GM23338 (cell line): ENCODE measurements at regions not wholly inside any gene's neighbourhood (a gene's known extent, or its start where the extent isn't known, plus 50 kb on each side); places are given as distances from the start of the nearest gene placed in this dataset.

Source experiments
- ATAC-seq: fragments of 200-7000 bp; cut with Tn5 transposase; 3 replicates; pipeline ENCODE4 v1.9.1; 2020
- DNase-seq: peaks from one replicate; pipeline ENCODE4 v3.0.0-alpha.2; 2015; ENCODE audit warnings: low spot score
- H2AFZ ChIP-seq: fragments of 200-600 bp; sonication (generic); 2 replicates; pipeline ENCODE4 v1.8.0; 2016; ENCODE audit warnings: antibody characterized with exemption, mild to moderate bottlenecking, moderate library complexity
- H3F3A ChIP-seq: fragments of 200-600 bp; sonication (generic); replicated peaks from 2 replicates; pipeline ENCODE4 v1.8.0; 2017; ENCODE audit warnings: antibody characterized with exemption, mixed run types, low read depth
- H3K27ac ChIP-seq: fragments of 200-600 bp; sonication (generic); 2 replicates; pipeline ENCODE4 v1.6.1; 2016; ENCODE audit warnings: low read depth
- H3K27me3 ChIP-seq: fragments of 200-600 bp; sonication (generic); 2 replicates; pipeline ENCODE4 v1.8.0; 2016; ENCODE audit warnings: mild to moderate bottlenecking, mixed run types, moderate library complexity; ENCODE audit not compliant: insufficient read depth
- H3K36me3 ChIP-seq: fragments of 200-600 bp; sonication (generic); 2 replicates; pipeline ENCODE4 v1.8.0; 2016; ENCODE audit warnings: mild to moderate bottlenecking; ENCODE audit not compliant: insufficient read depth
- H3K4me1 ChIP-seq: fragments of 200-600 bp; sonication (generic); 2 replicates; pipeline ENCODE4 v1.8.0; 2016; ENCODE audit warnings: mild to moderate bottlenecking, moderate library complexity; ENCODE audit not compliant: insufficient read depth
- H3K4me2 ChIP-seq: fragments of 200-600 bp; sonication (generic); 2 replicates; pipeline ENCODE4 v1.7.1; 2017; ENCODE audit warnings: mixed run types
- H3K4me3 ChIP-seq: fragments of 200-600 bp; sonication (generic); 2 replicates; pipeline ENCODE4 v1.6.1; 2016; ENCODE audit warnings: mixed run types
- H3K79me2 ChIP-seq: fragments of 200-600 bp; sonication (generic); replicated peaks from 2 replicates; pipeline ENCODE4 v1.8.0; 2017; ENCODE audit warnings: mild to moderate bottlenecking; ENCODE audit not compliant: insufficient read depth
- H3K9me2 ChIP-seq: fragments of 200-600 bp; sonication (generic); 2 replicates; pipeline ENCODE4 v1.8.0; 2017; ENCODE audit not compliant: insufficient read depth
- H4K20me1 ChIP-seq: fragments of 200-600 bp; sonication (generic); replicated peaks from 2 replicates; pipeline ENCODE4 v1.8.0; 2017; ENCODE audit warnings: mild to moderate bottlenecking; ENCODE audit not compliant: insufficient read depth
- H3K27ac Mint-ChIP-seq: 2 replicates; pipeline ENCODE4 v1.8.0; 2020; ENCODE audit warnings: inconsistent platforms, mild to moderate bottlenecking, moderate library complexity, mixed read lengths
- H3K27me3 Mint-ChIP-seq: 3 replicates; pipeline ENCODE4 v1.8.0; 2022; ENCODE audit warnings: low read depth, mild to moderate bottlenecking, moderate library complexity, mixed read lengths, inconsistent platforms; ENCODE audit not compliant: insufficient read depth, poor library complexity
- H3K36me3 Mint-ChIP-seq: 3 replicates; pipeline ENCODE4 v1.8.0; 2021; ENCODE audit warnings: low read depth, mild to moderate bottlenecking, inconsistent platforms, moderate library complexity, mixed read lengths
- H3K4me1 Mint-ChIP-seq: 3 replicates; pipeline ENCODE4 v1.8.0; 2020; ENCODE audit warnings: mild to moderate bottlenecking, inconsistent platforms, mixed read lengths
- H3K4me3 Mint-ChIP-seq: 3 replicates; pipeline ENCODE4 v1.8.0; 2021; ENCODE audit warnings: moderate library complexity, mild to moderate bottlenecking, inconsistent platforms, mixed read lengths
- H3K9me3 Mint-ChIP-seq: 3 replicates; pipeline ENCODE4 v1.8.0; 2020; ENCODE audit warnings: moderate library complexity, mild to moderate bottlenecking, inconsistent platforms, mixed read lengths
- CREB1 ChIP-seq: fragments of 250-450 bp; sonication (Bioruptor Pico); IDR thresholded peaks from 2 replicates; pipeline ENCODE4 v1.5.0; 2020; ENCODE audit warnings: low read depth, mild to moderate bottlenecking, moderate library complexity
- EZH2 ChIP-seq: fragments of 200-600 bp; sonication (generic); IDR thresholded peaks from one replicate; pipeline ENCODE4 v1.8.0; 2017; ENCODE audit warnings: antibody characterized with exemption, mild to moderate bottlenecking, low read depth; ENCODE audit not compliant: unreplicated experiment
- EZH2phosphoT487 ChIP-seq: fragments of 200-600 bp; sonication (generic); IDR thresholded peaks from one replicate; pipeline ENCODE4 v1.8.1; 2018; ENCODE audit warnings: antibody characterized with exemption; ENCODE audit not compliant: unreplicated experiment
- NANOG ChIP-seq: IDR thresholded peaks from 2 replicates; pipeline ENCODE4 v1.6.1; 2016; ENCODE audit warnings: antibody characterized with exemption, borderline replicate concordance
- POLR2AphosphoS5 ChIP-seq: IDR thresholded peaks from 2 replicates; pipeline ENCODE4 v1.6.1; 2016; ENCODE audit warnings: antibody characterized with exemption, low read depth
- STAT1 ChIP-seq: IDR thresholded peaks from one replicate; pipeline ENCODE4 v1.6.1; 2016; ENCODE audit warnings: antibody characterized with exemption; ENCODE audit not compliant: unreplicated experiment
- ZNF331 ChIP-seq: fragments of 250-450 bp; sonication (Bioruptor Pico); IDR thresholded peaks from 2 replicates; pipeline ENCODE4 v1.5.0; 2020; ENCODE audit warnings: low read depth, mild to moderate bottlenecking, moderate library complexity
- TF ChIP-seq, protein P1 (sequence below): IDR thresholded peaks from 2 replicates; pipeline ENCODE4 v1.6.1; 2016; ENCODE audit warnings: antibody characterized with exemption
- TF ChIP-seq, protein P2 (sequence below): fragments of 250-450 bp; sonication (Bioruptor Pico); IDR thresholded peaks from 2 replicates; pipeline ENCODE4 v1.5.0; 2020; ENCODE audit warnings: mild to moderate bottlenecking, moderate library complexity

DNA sequence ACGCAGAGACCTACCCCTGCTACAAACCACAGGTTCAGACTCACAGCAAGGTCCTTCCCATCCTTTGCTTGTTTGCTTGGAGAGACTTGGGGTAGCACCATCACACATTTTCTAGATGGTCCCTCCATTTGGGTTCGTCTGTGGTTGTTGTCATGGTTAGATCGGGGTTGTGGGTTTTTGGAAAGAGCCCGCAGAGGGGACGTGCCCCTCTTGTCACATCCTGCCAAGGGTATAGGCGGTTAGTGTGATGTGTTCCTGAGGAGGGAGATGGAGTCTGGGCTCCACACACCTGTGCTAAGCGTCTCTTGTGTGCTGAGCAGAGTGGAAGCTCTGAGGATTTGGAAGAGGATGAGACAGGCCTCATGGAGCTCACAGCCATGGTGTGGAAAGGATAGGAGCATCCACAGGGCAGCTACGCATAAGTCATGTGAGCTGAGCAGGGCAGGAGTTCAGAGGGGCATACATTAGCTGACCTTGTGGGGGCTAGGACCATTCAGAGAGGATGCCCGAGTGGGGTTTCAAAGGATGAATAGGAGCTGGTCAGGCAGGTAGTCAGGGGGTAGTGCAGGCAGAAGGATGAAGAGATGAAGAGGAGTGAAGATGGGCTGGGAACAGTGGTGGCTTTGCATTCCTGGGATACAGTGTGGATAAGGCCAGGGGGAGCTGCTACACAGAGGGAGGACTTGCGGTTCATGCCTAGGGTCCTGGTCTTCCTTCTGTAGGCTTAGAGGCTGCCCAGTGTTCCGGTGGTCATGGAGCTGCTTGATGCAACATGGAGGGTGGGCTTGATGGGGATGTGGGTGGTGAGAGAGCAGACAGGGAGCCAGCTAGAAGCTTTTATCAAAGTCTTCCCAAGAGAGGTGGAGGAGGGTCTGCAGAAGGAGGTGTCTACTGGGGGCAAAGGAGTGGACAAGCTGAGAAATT, 62.9 kb downstream of the ACKR3 start:
- TF ChIP-seq, protein P1, sequence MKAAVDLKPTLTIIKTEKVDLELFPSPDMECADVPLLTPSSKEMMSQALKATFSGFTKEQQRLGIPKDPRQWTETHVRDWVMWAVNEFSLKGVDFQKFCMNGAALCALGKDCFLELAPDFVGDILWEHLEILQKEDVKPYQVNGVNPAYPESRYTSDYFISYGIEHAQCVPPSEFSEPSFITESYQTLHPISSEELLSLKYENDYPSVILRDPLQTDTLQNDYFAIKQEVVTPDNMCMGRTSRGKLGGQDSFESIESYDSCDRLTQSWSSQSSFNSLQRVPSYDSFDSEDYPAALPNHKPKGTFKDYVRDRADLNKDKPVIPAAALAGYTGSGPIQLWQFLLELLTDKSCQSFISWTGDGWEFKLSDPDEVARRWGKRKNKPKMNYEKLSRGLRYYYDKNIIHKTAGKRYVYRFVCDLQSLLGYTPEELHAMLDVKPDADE: no peak
- no peak for TF ChIP-seq EZH2
- no peak for TF ChIP-seq CREB1
- no peak for TF ChIP-seq ZNF331 (CRISPR knock-in tag)
- TF ChIP-seq NANOG: no peak
- no peak for TF ChIP-seq POLR2AphosphoS5
- TF ChIP-seq STAT1: no peak
- TF ChIP-seq, protein P2, sequence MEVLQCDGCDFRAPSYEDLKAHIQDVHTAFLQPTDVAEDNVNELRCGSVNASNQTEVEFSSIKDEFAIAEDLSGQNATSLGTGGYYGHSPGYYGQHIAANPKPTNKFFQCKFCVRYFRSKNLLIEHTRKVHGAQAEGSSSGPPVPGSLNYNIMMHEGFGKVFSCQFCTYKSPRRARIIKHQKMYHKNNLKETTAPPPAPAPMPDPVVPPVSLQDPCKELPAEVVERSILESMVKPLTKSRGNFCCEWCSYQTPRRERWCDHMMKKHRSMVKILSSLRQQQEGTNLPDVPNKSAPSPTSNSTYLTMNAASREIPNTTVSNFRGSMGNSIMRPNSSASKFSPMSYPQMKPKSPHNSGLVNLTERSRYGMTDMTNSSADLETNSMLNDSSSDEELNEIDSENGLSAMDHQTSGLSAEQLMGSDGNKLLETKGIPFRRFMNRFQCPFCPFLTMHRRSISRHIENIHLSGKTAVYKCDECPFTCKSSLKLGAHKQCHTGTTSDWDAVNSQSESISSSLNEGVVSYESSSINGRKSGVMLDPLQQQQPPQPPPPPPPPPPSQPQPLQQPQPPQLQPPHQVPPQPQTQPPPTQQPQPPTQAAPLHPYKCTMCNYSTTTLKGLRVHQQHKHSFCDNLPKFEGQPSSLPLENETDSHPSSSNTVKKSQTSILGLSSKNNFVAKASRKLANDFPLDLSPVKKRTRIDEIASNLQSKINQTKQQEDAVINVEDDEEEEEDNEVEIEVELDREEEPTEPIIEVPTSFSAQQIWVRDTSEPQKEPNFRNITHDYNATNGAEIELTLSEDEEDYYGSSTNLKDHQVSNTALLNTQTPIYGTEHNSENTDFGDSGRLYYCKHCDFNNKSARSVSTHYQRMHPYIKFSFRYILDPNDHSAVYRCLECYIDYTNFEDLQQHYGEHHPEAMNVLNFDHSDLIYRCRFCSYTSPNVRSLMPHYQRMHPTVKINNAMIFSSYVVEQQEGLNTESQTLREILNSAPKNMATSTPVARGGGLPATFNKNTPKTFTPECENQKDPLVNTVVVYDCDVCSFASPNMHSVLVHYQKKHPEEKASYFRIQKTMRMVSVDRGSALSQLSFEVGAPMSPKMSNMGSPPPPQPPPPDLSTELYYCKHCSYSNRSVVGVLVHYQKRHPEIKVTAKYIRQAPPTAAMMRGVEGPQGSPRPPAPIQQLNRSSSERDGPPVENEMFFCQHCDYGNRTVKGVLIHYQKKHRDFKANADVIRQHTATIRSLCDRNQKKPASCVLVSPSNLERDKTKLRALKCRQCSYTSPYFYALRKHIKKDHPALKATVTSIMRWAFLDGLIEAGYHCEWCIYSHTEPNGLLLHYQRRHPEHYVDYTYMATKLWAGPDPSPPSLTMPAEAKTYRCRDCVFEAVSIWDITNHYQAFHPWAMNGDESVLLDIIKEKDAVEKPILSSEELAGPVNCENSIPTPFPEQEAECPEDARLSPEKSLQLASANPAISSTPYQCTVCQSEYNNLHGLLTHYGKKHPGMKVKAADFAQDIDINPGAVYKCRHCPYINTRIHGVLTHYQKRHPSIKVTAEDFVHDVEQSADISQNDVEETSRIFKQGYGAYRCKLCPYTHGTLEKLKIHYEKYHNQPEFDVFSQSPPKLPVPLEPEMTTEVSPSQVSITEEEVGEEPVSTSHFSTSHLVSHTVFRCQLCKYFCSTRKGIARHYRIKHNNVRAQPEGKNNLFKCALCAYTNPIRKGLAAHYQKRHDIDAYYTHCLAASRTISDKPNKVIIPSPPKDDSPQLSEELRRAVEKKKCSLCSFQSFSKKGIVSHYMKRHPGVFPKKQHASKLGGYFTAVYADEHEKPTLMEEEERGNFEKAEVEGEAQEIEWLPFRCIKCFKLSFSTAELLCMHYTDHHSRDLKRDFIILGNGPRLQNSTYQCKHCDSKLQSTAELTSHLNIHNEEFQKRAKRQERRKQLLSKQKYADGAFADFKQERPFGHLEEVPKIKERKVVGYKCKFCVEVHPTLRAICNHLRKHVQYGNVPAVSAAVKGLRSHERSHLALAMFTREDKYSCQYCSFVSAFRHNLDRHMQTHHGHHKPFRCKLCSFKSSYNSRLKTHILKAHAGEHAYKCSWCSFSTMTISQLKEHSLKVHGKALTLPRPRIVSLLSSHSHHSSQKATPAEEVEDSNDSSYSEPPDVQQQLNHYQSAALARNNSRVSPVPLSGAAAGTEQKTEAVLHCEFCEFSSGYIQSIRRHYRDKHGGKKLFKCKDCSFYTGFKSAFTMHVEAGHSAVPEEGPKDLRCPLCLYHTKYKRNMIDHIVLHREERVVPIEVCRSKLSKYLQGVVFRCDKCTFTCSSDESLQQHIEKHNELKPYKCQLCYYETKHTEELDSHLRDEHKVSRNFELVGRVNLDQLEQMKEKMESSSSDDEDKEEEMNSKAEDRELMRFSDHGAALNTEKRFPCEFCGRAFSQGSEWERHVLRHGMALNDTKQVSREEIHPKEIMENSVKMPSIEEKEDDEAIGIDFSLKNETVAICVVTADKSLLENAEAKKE (CRISPR knock-in tag): no peak
- TF ChIP-seq EZH2phosphoT487: no peak
- Histone ChIP-seq H3K79me2 (no peaks in the 10 kb centered on the region), H3K36me3 (no peaks in the 10 kb centered on the region), H3K27me3 (no peaks in the 10 kb centered on the region), H3K4me2 (no peak overlapping the region), H3K4me1 (no peaks in the 10 kb centered on the region), H3K27ac (no peak overlapping the region), H3K4me3 (no peak overlapping the region), H3F3A (no peaks in the 10 kb centered on the region), H4K20me1 (no peaks in the 10 kb centered on the region), H2AFZ (no peak overlapping the region), H3K9me2 (no peaks in the 10 kb centered on the region)
- no peaks in the 10 kb centered on the region for H3K9me3 Mint-ChIP-seq
- H3K36me3 Mint-ChIP-seq: no peaks in the 10 kb centered on the region
- ATAC-seq (no peak), DNase-seq (no peak)
- peaks cover 2% of the 10 kb centered on the region for H3K27me3 Mint-ChIP-seq
- no peaks in the 10 kb centered on the region; the same call in 2 of the 3 replicates for H3K4me1 Mint-ChIP-seq
- H3K4me3 Mint-ChIP-seq: no peak overlapping the region
- no peak overlapping the region for H3K27ac Mint-ChIP-seq
